DMS53 (cell line): ENCODE measurements at regions not wholly inside any gene's neighbourhood (a gene's known extent, or its start where the extent isn't known, plus 50 kb on each side); places are given as distances from the start of the nearest gene placed in this dataset.

Source experiments
- DNase-seq: peaks from one replicate; lab custom pipeline; 2025; lab: John Stamatoyannopoulos, UW

- DNase-seq, result peak; percentile 9
Observed at GRCh38 chr13:82688400-82688994, 1193.8 kb downstream of the SLITRK1 start.

DNA sequence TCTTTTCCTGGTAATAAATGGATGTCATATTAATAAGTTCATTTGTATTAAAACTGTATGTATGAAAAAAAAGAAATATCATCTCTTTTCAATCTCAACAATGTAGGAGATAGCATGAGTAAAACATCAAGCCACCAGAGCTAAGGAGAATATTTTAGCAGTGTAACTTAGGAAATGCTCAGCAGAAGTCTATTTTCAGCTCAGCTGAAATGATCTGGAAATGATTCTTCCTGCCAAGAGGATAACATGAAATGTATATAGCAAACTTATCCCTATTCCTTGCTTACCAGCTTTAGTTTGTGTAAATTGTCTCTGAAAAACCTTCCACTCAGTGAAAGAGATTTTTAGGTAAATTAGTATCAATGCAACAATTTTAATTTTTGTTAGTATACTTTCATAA lies 1194.4 kb downstream of the SLITRK1 start:
- DNase-seq, result no peak

DNA sequence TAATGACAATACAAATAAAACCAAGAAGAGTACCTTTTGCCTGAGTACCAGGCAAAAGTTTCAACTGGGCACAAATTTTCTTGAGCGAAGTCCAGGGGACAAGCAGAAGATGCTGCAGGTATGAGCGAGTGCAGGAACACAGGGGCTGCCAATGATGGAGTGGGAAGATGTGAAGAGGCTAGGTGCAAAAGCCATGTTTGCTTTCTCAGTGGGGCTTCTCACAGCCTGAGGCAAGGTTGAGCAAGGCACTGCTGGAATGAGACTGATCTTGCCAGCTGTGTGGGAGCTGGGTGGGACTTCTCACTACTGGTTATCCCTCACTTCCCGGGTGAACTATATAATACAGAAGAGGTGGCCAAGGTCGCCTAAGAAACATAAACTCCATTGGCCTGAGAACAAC lies 1200.7 kb downstream of the SLITRK1 start:
- no peak for DNase-seq

GRCh38 chr13:82678052-82678451 lies 1204.2 kb downstream of the SLITRK1 start:
- no peak for DNase-seq

DNA sequence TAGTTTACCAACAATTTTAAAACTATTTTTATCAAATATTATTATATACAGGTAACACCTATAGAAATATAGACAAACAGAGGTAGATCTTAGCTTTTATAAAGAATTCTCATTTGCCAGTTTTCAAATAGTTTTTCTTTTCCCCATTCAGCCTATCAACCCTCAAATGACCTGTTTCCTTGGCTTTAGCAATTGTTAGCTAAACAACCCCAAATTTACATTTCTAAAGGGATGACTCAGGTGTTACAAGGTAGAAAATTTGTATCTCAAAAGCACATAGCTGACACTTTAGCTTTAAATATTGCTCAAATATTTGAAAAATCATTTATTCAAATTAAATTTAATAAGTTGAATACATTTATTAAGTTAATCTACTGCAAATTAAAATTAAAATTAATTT lies 1207.2 kb downstream of the SLITRK1 start:
- no peak for DNase-seq

- no peak for DNase-seq
Observed at GRCh38 chr13:82674546-82674945, 1207.7 kb downstream of the SLITRK1 start.

- no peak for DNase-seq
Observed at GRCh38 chr13:82672248-82672647, 1210.0 kb downstream of the SLITRK1 start.

DNA sequence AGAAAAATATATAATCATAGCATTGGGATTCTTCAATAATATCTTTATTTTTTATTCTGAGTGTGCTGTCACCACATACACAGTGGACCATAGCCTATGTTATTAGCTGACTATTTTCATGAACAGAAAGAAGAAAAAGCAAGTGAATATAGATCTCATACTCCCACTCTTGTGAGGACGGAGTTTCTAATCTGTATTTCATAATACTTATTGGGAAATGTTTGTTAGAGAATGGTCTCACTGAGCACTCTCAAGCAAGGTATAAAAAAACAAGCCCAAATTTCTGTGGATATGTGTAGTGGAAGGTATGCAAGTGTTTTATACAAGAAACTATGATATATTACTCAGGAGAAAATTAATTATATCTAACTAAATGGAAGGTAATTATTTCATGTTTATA lies 1218.1 kb downstream of the SLITRK1 start:
- no peak for DNase-seq

DNA sequence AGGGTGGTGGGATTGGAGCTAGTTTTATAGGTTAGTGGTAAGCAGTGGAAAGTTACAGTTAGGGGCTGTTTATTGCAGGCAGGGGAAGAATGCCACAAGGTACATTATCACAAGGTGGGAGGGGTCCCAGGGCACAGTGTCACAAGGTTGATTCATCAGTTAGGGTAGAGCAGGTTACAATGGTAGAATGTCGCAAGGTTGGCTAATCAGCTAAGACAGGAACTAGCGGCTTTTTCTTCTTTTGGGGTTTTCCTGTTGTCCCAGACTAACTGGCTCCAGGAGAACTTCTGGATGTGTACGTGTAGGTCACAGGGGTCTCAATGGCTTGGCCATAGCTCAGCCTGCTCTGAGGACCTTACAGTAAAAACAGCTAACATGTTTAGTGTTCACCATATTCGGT lies 1221.1 kb downstream of the SLITRK1 start:
- no peak for DNase-seq

GRCh38 chr13:82658811-82659210 lies 1223.5 kb downstream of the SLITRK1 start:
- no peak for DNase-seq

DNA sequence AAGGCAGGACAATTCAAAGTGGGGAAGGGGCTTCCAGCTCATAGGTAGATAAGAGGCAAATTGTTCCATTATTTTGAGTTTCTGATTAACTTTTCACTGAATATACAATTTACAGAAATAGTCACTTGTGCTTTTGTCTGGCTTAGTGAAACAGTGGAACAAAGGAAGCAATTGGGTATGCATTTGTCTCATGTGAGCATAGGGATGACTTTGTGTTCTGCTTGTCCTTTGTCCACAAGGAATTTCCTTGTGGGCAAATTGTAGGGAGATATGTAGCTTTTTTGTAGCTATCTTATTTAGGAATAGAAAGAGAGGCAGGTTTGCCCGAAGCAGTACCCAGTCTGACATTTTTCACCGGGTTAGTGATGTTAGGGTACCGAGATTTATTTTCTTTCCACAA lies 1224.8 kb downstream of the SLITRK1 start:
- DNase-seq, result no peak

DNA sequence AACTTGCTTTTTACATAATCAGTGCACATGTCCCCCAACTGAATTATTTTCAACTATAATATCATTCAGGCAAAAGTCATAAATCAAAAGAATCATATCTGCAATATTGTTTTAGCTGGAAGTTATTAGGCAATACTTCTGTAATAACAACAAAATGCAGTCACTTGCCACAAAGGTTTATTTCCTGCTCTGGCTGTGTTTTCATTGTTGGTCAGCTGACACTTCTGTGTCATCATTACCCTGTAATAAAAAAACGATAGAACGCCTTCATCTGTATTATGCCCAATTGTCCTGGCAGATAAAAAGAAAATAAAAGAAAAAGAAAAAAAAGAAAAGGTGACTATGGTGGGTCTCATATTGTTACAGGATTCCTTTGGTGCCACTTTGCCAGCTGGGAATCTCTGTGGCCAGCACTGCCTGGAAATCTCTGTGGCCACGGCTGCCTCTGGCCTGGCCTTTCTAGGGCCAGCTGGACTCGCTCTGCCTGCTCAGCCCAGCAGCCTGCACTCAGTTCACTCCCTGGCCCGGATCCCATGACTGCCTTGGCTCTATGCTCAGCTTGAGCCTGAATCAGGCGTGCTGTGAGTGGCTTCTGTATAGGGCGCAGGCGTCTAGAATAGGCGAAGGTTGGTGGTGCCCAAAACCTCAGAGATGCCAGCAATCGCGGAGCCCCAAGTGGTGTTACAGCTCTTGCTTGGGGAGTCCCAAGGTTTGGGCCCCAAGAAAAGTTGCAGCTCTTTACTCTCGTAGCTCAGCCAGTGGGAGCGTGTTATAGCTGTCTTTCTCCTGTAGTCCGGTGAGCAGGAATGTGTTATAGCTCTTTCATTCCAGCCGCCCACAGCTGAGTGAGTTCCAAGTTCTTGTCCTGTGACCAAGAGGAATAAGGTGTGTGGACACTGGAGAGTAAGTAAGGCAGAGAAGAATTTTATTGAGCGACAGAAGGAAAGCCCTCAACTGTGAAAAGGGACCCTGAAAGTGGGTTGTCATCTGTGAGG lies 1227.1 kb downstream of the SLITRK1 start:
- no peak for DNase-seq

DNA sequence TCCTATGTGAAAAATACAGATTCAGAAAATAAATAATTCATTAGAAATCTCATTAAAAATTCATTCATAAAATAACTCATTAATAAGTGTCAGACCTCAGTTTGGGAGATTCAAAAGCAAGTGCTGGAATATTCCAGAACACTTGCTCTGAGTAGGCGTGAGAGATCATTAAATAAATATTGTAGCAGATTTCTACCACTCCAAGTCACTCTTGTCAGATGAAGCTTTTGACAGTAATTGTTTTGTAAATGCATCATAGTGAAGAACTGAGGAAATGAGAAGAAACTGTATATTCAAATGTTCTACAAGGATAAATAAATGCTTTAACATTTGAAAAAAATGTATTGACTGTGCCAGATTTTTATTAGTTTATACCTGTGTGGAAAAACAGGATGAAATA lies 1228.1 kb downstream of the SLITRK1 start:
- no peak for DNase-seq

DNA sequence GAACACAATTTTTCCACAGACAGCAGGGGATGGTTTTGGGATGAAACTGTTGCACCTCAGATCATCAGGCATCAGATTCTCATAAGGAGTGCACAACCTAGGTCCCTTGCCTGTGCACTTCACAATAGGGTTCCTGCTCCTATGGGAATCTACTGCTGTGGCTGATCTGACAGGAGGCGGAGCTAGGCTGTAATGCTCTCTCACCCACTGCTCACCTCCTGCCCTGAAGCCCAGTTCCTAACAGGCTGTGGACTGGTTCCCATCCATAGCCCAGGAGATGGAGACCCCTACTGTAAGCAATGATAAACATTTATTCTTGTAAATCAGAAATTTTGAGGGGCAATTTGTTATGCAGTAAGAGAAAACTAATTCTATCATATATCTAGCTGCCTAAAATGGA lies 1234.7 kb downstream of the SLITRK1 start:
- no peak for DNase-seq

DNA sequence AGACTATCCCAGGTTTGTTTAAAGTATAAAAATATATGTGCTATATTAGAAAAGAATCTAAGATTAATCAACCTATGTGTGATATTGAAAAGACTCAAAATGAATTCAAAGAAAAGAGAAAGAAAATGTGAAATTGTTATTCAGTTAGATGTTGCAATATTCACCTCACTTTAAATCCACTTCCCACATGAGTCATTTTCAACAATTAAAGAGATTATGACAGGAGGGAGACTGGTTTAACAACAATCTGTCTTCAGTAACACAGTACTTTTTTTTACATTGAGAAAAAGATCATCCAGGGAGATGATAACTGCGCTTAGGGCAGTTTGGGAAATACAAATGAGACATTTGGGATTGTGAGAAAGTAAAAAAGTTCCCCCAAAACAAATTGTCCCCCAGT lies 1246.2 kb downstream of the SLITRK1 start:
- peak; percentile 18 for DNase-seq

- no peak for DNase-seq
Observed at GRCh38 chr13:82634946-82635345, 1247.3 kb downstream of the SLITRK1 start.

DNA sequence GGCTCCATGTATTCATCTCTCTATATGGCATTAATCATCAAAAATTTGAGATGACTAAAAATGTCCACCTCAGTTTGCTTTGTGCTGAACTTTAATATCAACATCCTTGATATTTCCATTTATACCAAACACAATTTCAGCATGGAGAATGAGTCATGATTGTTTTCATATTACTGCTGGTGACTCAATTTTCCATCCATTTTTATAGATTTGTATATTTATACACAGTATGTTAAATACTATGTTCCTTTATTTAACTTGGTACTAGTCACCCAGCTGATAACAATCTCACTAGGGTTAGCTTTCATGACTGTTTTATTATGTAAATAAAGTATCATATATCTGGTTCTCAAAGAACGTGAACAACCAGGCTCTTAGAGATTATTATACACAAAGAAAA lies 1255.1 kb downstream of the SLITRK1 start:
- peak; percentile 76 for DNase-seq

DNA sequence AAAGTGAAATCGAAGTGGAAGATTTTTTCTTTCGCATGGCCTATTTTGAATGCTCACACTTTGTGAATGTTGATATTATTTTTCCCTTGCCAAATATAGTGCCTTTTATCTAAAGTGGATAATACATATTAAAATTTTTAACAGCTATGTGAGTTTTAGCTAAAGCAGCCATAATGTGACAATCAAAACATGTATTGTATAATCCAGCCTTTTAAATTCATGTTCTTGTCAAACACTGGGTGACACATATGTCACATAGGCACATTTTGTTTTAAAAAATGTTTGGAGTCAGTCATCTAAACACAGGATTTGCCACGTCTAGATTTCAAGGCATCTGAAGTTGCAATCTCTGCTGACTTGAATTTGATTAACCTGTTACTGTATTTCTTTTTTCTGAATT lies 1256.6 kb downstream of the SLITRK1 start:
- DNase-seq, result no peak

- no peak for DNase-seq
Observed at GRCh38 chr13:82615043-82615442, 1267.2 kb downstream of the SLITRK1 start.

DNA sequence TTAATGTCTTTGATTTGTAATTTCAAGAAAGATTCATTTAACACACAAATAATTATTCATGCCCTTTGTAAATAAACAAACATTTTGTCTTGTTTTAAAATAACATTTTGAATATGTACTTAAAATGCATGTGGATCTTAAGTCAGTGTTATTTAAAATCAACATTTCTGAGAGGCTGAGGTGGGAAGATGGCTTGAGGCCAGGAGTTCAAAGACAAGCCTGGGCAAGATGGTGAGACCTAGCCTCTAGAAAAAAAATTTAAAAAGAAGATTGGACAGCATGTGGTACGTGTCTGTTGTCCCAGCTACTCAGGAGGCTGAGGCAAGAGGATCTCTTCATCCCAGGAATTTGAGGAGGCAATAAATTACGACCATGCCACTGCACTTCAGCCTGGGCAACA lies 1268.2 kb downstream of the SLITRK1 start:
- no peak for DNase-seq

DNA sequence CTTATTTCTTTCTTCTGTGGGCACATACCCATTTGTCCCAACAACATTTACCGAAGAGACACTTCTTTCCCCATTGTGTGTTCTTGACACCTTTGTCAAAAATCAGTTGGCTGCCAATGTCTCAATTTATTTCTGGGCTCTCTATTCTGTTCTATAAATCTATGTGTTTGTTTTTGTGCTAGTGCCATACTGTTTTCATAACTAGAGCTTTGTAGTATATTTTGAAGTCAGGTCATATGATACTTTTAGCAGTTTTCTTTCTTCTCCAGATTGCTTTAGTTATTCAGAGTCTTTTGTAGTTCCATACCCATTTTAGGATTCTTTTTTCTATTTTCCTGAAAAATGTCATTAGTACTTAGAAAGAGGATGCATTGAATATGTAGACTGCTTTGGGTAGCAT lies 1276.3 kb downstream of the SLITRK1 start:
- no peak for DNase-seq

GRCh38 chr13:82597747-82598146 lies 1284.5 kb downstream of the SLITRK1 start:
- no peak for DNase-seq

DNA sequence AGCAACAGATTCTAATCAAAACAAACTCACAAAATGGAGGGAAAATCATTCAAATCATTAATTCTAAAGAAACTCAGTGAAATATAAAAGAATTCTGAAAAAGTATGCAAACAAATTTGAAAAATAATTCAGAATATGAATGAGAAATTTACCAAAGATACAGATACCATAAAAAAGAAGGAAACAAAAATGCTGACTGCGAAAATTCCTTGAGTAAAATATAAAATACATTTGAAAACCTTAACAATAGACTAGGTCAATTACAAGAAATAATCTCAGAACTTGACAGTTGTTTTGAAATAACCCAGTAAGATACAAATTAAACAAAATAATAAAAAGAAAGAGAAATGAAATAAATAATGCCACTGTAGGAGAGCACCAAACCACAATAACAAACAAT lies 1289.0 kb downstream of the SLITRK1 start:
- no peak for DNase-seq

- no peak for DNase-seq
Observed at GRCh38 chr13:82571653-82572052, 1310.6 kb downstream of the SLITRK1 start.
